ENCODE measurements at regions not wholly inside any gene's neighbourhood (a gene's known extent, or its start where the extent isn't known, plus 50 kb on each side); places are given as distances from the start of the nearest gene placed in this dataset.

- TF ChIP-seq CTCF (IDR thresholded peaks at IDR 0.05) (no peak), ZFX (IDR thresholded peaks at IDR 0.05; ENCODE audit: borderline replicate concordance) (no peak)
- H3K27ac ChIP-seq: no peak overlapping the region
These were observed 1990.5 kb downstream of the MAT2B start for GRCh38 chr5:165495829-165496380.

- H3K27ac ChIP-seq: no peak overlapping the region
- TF ChIP-seq CTCF (IDR thresholded peaks at IDR 0.05): peak; percentile 65
- TF ChIP-seq ZFX (IDR thresholded peaks at IDR 0.05; ENCODE audit: borderline replicate concordance): no peak
These were observed 1992.3 kb downstream of the MAT2B start for GRCh38 chr5:165497707-165498106.

- no peak overlapping the region for H3K27ac ChIP-seq
- TF ChIP-seq CTCF (IDR thresholded peaks at IDR 0.05) (no peak), ZFX (IDR thresholded peaks at IDR 0.05; ENCODE audit: borderline replicate concordance) (no peak)
These were observed 1997.7 kb downstream of the MAT2B start for GRCh38 chr5:165502893-165503691.

GRCh38 chr5:165504674-165505073 lies 1999.3 kb downstream of the MAT2B start:
- H3K27ac ChIP-seq: no peak overlapping the region
- TF ChIP-seq ZFX (IDR thresholded peaks at IDR 0.05; ENCODE audit: borderline replicate concordance): no peak
- TF ChIP-seq CTCF (IDR thresholded peaks at IDR 0.05): no peak

- TF ChIP-seq CTCF (IDR thresholded peaks at IDR 0.05) (no peak), ZFX (IDR thresholded peaks at IDR 0.05; ENCODE audit: borderline replicate concordance) (no peak)
- no peak overlapping the region for H3K27ac ChIP-seq
These were observed 2002.9 kb downstream of the MAT2B start for GRCh38 chr5:165508286-165508685.

- H3K27ac ChIP-seq: no peak overlapping the region
- no peak for TF ChIP-seq ZFX (IDR thresholded peaks at IDR 0.05; ENCODE audit: borderline replicate concordance)
- no peak for TF ChIP-seq CTCF (IDR thresholded peaks at IDR 0.05)
These were observed 2003.4 kb downstream of the MAT2B start for GRCh38 chr5:165508861-165509260.
